ENCODE measurements at regions not wholly inside any gene's neighbourhood (a gene's known extent, or its start where the extent isn't known, plus 50 kb on each side); places are given as distances from the start of the nearest gene placed in this dataset.

DNA sequence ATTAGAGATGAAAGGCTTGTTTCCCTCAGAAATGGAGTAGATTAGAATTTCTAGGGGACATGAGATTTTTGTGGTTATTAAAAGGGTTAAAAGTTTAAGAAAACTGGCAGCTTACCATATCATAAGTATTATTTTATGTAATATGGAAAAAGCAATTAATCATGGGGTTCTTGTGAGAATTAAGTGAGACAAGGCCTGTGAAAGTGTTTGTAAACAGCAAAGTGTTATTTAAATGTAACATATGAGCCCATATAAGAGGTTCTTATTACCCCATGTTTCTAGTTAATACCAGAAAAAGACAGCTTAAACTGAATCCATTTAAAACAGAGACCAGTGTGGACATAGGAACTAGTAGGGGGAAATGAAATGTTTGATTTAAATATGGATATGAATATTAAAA is 241.1 kb upstream of the PIK3R1 start:
- no peak overlapping the region for H3K4me3 Mint-ChIP-seq
- H3K27me3 Mint-ChIP-seq: no peaks in the 10 kb centered on the region

GRCh38 chr5:67974054-67974453 is 241.5 kb upstream of the PIK3R1 start:
- H3K9me3 Mint-ChIP-seq: no peaks in the 10 kb centered on the region
- H3K27me3 Mint-ChIP-seq: no peaks in the 10 kb centered on the region
- H3K4me1 Mint-ChIP-seq (ENCODE audit: low read depth in 2 of 2): no peaks in the 10 kb centered on the region
- DNase-seq (no peak), ATAC-seq (replicated peaks) (no peak)
- H3K36me3 Mint-ChIP-seq (ENCODE audit: insufficient read depth): no peaks in the 10 kb centered on the region
- H3K27ac Mint-ChIP-seq: no peak overlapping the region
- no peak overlapping the region for H3K4me3 Mint-ChIP-seq

More for the DNA sequence above, 241.1 kb upstream of the PIK3R1 start:
- ATAC-seq (replicated peaks) (no peak), DNase-seq (no peak)
- no peaks in the 10 kb centered on the region for H3K9me3 Mint-ChIP-seq
- no peak overlapping the region for H3K27ac Mint-ChIP-seq
- no peaks in the 10 kb centered on the region for H3K4me1 Mint-ChIP-seq (ENCODE audit: low read depth in 2 of 2)
- no peaks in the 10 kb centered on the region for H3K36me3 Mint-ChIP-seq (ENCODE audit: insufficient read depth)

DNA sequence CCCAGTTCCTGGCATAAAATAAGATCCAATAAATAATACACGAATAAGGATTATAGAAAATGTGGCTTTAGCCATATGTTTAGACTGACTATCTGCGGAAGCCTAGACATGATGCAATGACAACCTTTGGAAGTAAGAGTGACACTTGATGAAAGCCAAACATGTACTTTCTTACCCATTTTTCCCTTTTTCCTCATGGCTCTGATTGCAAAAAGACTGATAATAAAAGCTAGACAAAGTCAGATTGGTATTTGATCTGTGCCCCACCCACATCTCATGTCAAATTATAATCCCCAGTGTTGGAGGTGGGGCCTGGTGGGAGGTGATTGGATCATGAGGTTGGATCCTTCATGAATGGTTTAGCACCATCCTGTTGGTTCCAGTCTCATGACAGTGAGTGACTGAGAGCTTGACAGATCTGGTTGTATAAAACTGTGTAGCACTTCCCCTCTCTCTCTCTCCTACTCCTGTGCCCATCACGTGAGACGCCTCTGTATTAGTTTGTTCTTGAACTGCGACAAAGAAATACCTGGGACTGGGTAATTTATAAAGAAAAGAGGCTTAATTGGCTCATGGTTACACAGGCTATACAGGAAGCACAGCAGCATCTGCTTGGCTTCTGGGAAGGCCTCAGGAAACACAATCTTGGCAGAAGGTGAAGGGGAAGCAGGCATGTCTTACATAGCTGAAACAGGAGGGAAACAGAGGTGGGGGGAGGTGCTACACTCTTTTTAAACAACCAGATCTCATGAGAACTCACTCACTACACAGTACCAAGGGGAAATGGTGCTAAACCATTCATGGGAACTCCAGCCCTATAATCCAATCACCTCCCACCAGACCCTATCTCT is 243.4 kb upstream of the PIK3R1 start:
- DNase-seq: no peak

DNA sequence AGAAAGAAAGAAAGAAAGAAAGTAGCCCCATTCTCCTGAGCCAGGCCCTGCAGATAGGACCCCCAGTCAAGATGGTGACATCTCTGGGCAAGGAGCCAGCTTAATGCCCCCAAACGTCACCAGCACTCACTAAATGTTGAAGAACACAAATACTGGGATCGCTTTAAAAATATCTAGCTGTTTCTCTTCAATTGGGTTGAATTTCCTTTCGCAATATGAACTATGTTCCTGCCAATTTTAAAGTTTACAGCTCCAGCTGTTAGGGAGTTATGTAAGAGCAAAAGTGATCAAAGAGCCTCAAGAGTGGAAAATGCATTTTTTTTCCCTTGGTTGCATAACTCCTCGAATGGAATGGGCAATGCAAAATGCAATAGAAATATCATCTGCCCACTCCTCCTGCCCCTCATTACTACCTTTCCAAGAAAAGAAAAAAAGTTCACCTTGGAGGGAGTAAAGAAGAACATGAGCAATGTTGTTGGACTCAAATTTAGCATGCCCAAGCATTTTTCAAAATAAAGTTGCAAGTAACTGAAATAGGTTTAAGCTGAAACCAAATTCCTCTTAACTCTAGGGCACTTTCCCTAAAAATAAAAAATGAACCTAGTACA is 244.2 kb upstream of the PIK3R1 start:
- no peak overlapping the region for H3K4me3 Mint-ChIP-seq
- H3K27ac Mint-ChIP-seq: no peak overlapping the region
- H3K36me3 Mint-ChIP-seq (ENCODE audit: insufficient read depth): no peaks in the 10 kb centered on the region
- no peaks in the 10 kb centered on the region for H3K9me3 Mint-ChIP-seq
- no peaks in the 10 kb centered on the region for H3K4me1 Mint-ChIP-seq (ENCODE audit: low read depth in 2 of 2)
- ATAC-seq (replicated peaks) (no peak), DNase-seq (no peak)
- H3K27me3 Mint-ChIP-seq: no peaks in the 10 kb centered on the region

More for the DNA sequence above, 243.4 kb upstream of the PIK3R1 start:
- Mint-ChIP-seq H3K27me3 (no peaks in the 10 kb centered on the region), H3K9me3 (no peaks in the 10 kb centered on the region), H3K27ac (no peak overlapping the region), H3K4me1 (ENCODE audit: low read depth in 2 of 2) (no peaks in the 10 kb centered on the region), H3K4me3 (no peak overlapping the region), H3K36me3 (ENCODE audit: insufficient read depth) (no peaks in the 10 kb centered on the region)
- no peak for ATAC-seq (replicated peaks)

GRCh38 chr5:67969631-67970030 is 245.9 kb upstream of the PIK3R1 start:
- no peak for DNase-seq
- ATAC-seq (replicated peaks): no peak
- H3K4me1 Mint-ChIP-seq (ENCODE audit: low read depth in 2 of 2): no peaks in the 10 kb centered on the region

GRCh38 chr5:67969176-67969575 is 246.4 kb upstream of the PIK3R1 start:
- Mint-ChIP-seq H3K27me3 (peaks cover 5 to 7% of the 10 kb centered on the region in 2 donors), H3K27ac (no peak overlapping the region), H3K36me3 (ENCODE audit: insufficient read depth) (no peaks in the 10 kb centered on the region), H3K9me3 (no peaks in the 10 kb centered on the region), H3K4me1 (ENCODE audit: low read depth in 2 of 2) (no peaks in the 10 kb centered on the region), H3K4me3 (no peak overlapping the region)
- DNase-seq (no peak), ATAC-seq (replicated peaks) (no peak)

More at GRCh38 chr5:67969631-67970030, 245.9 kb upstream of the PIK3R1 start:
- H3K9me3 Mint-ChIP-seq: no peaks in the 10 kb centered on the region
- H3K36me3 Mint-ChIP-seq (ENCODE audit: insufficient read depth): no peaks in the 10 kb centered on the region
- peaks cover 5 to 7% of the 10 kb centered on the region in 2 donors for H3K27me3 Mint-ChIP-seq
- H3K27ac Mint-ChIP-seq: no peak overlapping the region
- H3K4me3 Mint-ChIP-seq: no peak overlapping the region

DNA sequence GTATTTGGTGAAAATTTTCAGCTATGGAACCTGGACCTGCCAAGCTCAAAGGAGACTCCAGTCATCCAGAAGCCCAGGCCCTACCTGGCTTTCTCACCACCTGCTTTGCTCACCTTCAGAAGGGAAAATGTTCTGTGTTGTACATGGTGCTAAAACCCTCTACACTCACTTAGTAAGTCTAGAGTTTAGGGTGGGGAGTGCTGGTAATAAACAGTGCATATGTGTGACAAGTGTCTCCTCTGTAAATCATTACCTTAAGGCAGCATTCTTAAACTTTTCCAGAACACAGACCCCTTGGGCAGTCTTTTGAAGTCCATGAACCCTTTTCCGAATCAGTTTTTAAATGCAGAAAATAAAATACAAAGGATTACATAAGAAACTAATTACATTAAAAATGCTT is 248.8 kb upstream of the PIK3R1 start:
- ATAC-seq (replicated peaks): no peak
- no peaks in the 10 kb centered on the region for H3K36me3 Mint-ChIP-seq (ENCODE audit: insufficient read depth)
- peaks cover 5 to 7% of the 10 kb centered on the region in 2 donors for H3K27me3 Mint-ChIP-seq
- DNase-seq: no peak
- no peaks in the 10 kb centered on the region for H3K4me1 Mint-ChIP-seq (ENCODE audit: low read depth in 2 of 2)
- H3K4me3 Mint-ChIP-seq: no peak overlapping the region
- H3K9me3 Mint-ChIP-seq: no peaks in the 10 kb centered on the region
- H3K27ac Mint-ChIP-seq: no peak overlapping the region

DNA sequence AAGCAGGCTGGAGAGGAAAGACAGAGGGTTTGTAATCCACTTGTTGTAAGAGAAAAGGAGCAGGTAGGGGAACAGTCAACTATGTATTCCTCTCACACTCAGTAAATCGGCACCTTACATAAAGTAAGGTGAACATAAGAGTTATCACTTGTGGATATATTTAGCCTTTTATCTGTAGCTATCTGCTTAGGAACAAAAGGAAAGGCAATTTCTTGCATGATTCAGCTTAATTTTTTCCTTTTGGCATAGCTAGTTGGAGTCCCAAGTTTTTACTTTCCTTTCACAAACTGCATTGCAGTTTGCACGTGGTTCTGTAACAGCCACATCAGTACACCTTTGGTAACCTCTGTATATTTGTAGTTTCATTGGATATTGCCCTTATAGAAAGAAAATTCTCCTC is 250.9 kb upstream of the PIK3R1 start:
- no peak for ATAC-seq (replicated peaks)
- H3K4me1 Mint-ChIP-seq (ENCODE audit: low read depth in 2 of 2): no peaks in the 10 kb centered on the region
- no peak overlapping the region for H3K27ac Mint-ChIP-seq
- peaks cover 5 to 7% of the 10 kb centered on the region in 2 donors for H3K27me3 Mint-ChIP-seq
- no peaks in the 10 kb centered on the region for H3K36me3 Mint-ChIP-seq (ENCODE audit: insufficient read depth)
- no peaks in the 10 kb centered on the region for H3K9me3 Mint-ChIP-seq
- DNase-seq: no peak
- H3K4me3 Mint-ChIP-seq: no peak overlapping the region

GRCh38 chr5:67963789-67964519 is 251.6 kb upstream of the PIK3R1 start:
- ATAC-seq (replicated peaks): no peak
- DNase-seq: no peak
- Mint-ChIP-seq H3K36me3 (ENCODE audit: insufficient read depth) (no peaks in the 10 kb centered on the region), H3K27me3 (peaks cover 11 to 12% of the 10 kb centered on the region in 2 donors), H3K4me1 (ENCODE audit: low read depth in 2 of 2) (no peaks in the 10 kb centered on the region), H3K27ac (no peak overlapping the region), H3K9me3 (no peaks in the 10 kb centered on the region), H3K4me3 (no peak overlapping the region)

- H3K27ac Mint-ChIP-seq: no peak overlapping the region
- H3K9me3 Mint-ChIP-seq: no peaks in the 10 kb centered on the region
- ATAC-seq (replicated peaks): no peak
- H3K27me3 Mint-ChIP-seq: peaks cover 27 to 34% of the 10 kb centered on the region in 2 donors
- no peak for DNase-seq
- H3K4me3 Mint-ChIP-seq: no peak overlapping the region
- no peaks in the 10 kb centered on the region for H3K36me3 Mint-ChIP-seq (ENCODE audit: insufficient read depth)
- no peaks in the 10 kb centered on the region for H3K4me1 Mint-ChIP-seq (ENCODE audit: low read depth in 2 of 2)
These were observed 254.6 kb upstream of the PIK3R1 start for GRCh38 chr5:67960939-67961338.

DNA sequence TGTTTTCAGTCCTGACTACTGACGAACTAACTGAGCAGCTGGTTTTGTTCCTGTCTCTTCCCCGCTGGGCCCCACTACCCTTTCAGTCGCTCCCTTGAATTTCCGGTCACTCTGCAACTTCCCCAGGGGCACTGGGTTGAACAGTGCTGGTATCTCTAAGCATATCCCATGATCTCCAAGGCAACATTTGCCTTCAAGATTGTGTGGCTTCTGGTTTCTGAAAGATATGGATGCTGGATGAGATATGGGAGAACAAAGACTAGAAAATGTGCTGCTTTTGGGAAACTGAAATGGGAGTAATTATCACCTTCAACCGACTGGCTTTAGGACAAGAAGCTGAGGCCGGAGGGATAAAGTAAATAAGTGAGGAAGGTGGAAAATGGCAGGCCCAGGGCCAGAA is 258.2 kb upstream of the PIK3R1 start:
- no peak for ATAC-seq (replicated peaks)
- Mint-ChIP-seq H3K9me3 (no peaks in the 10 kb centered on the region), H3K27me3 (peaks cover 28 to 36% of the 10 kb centered on the region in 2 donors), H3K4me3 (no peak overlapping the region), H3K27ac (no peak overlapping the region), H3K36me3 (ENCODE audit: insufficient read depth) (no peaks in the 10 kb centered on the region), H3K4me1 (ENCODE audit: low read depth in 2 of 2) (no peaks in the 10 kb centered on the region)
- no peak for DNase-seq

- no peak for DNase-seq
- no peaks in the 10 kb centered on the region for H3K9me3 Mint-ChIP-seq
- peaks cover 27 to 35% of the 10 kb centered on the region in 2 donors for H3K27me3 Mint-ChIP-seq
- ATAC-seq (replicated peaks): no peak
- H3K36me3 Mint-ChIP-seq (ENCODE audit: insufficient read depth): no peaks in the 10 kb centered on the region
- H3K27ac Mint-ChIP-seq: no peak overlapping the region
- no peaks in the 10 kb centered on the region for H3K4me1 Mint-ChIP-seq (ENCODE audit: low read depth in 2 of 2)
- H3K4me3 Mint-ChIP-seq: no peak overlapping the region
These were observed 261.2 kb upstream of the PIK3R1 start for GRCh38 chr5:67954351-67954750.

GRCh38 chr5:67942421-67942820 is 273.1 kb upstream of the PIK3R1 start:
- DNase-seq (no peak), ATAC-seq (replicated peaks) (no peak)
- H3K4me3 Mint-ChIP-seq: no peak overlapping the region
- no peaks in the 10 kb centered on the region for H3K4me1 Mint-ChIP-seq (ENCODE audit: low read depth in 2 of 2)
- H3K27me3 Mint-ChIP-seq: peaks cover 6 to 9% of the 10 kb centered on the region in 2 donors
- H3K27ac Mint-ChIP-seq: no peak overlapping the region
- H3K9me3 Mint-ChIP-seq: no peaks in the 10 kb centered on the region
- H3K36me3 Mint-ChIP-seq (ENCODE audit: insufficient read depth): no peaks in the 10 kb centered on the region
